HG03521 (cell line): ENCODE measurements at regions not wholly inside any gene's neighbourhood (a gene's known extent, or its start where the extent isn't known, plus 50 kb on each side); places are given as distances from the start of the nearest gene placed in this dataset.

Experiments used
- ATAC-seq: cut with Tn5 transposase; IDR thresholded peaks from one replicate; pipeline ENCODE4 v1.9.1; 2021; ENCODE audit warnings: mild to moderate bottlenecking, moderate library complexity; ENCODE audit not compliant: unreplicated experiment

GRCh38 chr6:88263591-88263990 lies 97.4 kb upstream of the CNR1 start:
- no peak for ATAC-seq

GRCh38 chr6:88262332-88262731 lies 96.2 kb upstream of the CNR1 start:
- ATAC-seq = no peak

- ATAC-seq = no peak
Measured at GRCh38 chr6:88251301-88251700, 85.2 kb upstream of the CNR1 start.

- ATAC-seq = no peak
Measured at GRCh38 chr6:88248709-88249321, 82.7 kb upstream of the CNR1 start.

- no peak for ATAC-seq
Measured at GRCh38 chr6:88246654-88247053, 80.5 kb upstream of the CNR1 start.

- no peak for ATAC-seq
Measured at GRCh38 chr6:88244721-88245120, 78.6 kb upstream of the CNR1 start.

GRCh38 chr6:88238901-88239300 lies 72.8 kb upstream of the CNR1 start:
- ATAC-seq = no peak

- no peak for ATAC-seq
Measured at GRCh38 chr6:88238065-88238464, 71.9 kb upstream of the CNR1 start.

- no peak for ATAC-seq
Measured at GRCh38 chr6:88236612-88237360, 70.6 kb upstream of the CNR1 start.

- no peak for ATAC-seq
Measured at GRCh38 chr6:88232753-88233152, 66.6 kb upstream of the CNR1 start.

- ATAC-seq = no peak
Measured at GRCh38 chr6:88223298-88223697, 57.2 kb upstream of the CNR1 start.

- ATAC-seq = no peak
Measured at GRCh38 chr6:88220493-88220892, 54.3 kb upstream of the CNR1 start.

GRCh38 chr6:88216182-88216581 lies 50.0 kb upstream of the CNR1 start:
- ATAC-seq = no peak
